Activated T-helper 1 cell treated with Interleukin-2 at 50 U/mL for 16 hours (primary cell): ENCODE measurements at regions not wholly inside any gene's neighbourhood (a gene's known extent, or its start where the extent isn't known, plus 50 kb on each side); places are given as distances from the start of the nearest gene placed in this dataset.

Experiments used
- DNase-seq: peaks from one replicate; pipeline ENCODE4 v3.0.0-alpha.2; 2020; ENCODE audit warnings: low read depth

GRCh38 chr15:79373113-79373512 is 59.0 kb upstream of the MINAR1 start:
- no peak for DNase-seq

DNA sequence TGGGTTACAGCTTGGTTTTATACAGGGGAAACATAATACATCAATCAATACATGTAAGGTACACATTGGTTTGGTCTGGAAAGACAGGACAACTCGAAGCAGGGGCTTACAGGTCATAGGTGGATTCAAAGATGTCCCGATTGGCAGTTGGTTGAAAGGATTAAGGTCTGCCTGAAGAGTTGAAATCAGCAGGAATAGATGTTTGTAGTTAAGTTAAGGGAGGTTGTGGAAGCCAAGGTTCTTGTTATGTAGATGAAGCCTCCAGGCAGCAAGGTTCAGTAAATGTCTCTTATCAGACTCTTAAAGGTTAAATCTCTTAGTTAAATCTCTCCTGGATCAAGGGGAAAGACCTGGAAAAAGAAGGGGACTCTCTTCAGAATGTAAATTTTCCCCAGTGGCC is 58.4 kb upstream of the MINAR1 start:
- DNase-seq, result no peak

DNA sequence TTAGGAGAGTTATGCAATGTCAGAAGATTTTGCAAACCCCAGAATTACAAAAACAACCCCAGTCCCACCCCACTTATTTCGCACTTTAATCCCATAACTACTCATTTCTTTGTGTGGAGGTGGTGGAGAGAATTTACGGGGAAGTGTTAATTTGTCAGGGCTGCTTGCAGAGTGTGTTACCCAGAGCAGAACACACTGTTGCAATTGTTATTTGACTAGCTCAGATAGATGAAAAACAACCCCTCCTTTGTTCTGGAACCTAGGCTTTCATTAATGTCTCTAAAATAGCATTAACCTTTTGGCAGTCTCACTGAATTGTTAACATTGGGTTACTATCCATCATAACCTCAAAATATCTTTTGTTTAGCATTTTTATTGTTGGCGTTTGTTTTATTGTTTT is 55.8 kb upstream of the MINAR1 start:
- no peak for DNase-seq

- DNase-seq, result no peak
These were observed 53.6 kb upstream of the MINAR1 start for GRCh38 chr15:79378394-79379109.

- peak; percentile 46 for DNase-seq
These were observed 51.2 kb upstream of the MINAR1 start for GRCh38 chr15:79380755-79381497.

DNA sequence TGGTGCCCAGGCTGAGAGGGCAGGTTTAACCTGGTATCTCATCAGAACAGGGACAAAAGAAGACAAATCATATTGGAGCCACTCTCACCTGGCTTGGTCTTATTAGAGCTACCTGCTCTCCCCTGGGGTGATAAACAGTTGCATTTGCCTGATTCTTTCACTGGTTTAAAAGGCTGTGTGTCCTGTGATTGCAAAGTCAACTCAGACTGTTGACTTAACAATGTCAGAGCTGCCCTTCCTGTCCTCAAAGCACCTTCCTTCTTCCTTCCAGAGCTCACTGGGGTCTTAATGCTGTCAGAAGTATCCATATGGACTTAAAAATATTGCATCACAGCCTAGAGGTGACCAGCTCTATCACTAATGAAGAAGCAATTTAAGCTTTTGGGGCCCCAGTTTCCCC is 50.5 kb upstream of the MINAR1 start:
- DNase-seq, result no peak
